A549 (cell line): ENCODE measurements at regions not wholly inside any gene's neighbourhood (a gene's known extent, or its start where the extent isn't known, plus 50 kb on each side); places are given as distances from the start of the nearest gene placed in this dataset.

Source experiments
- CEBPB ChIP-seq, 2 experiments: fragments of >200 bp in 1 of 2; sonication (Bioruptor Twin) in 1 of 2; formaldehyde crosslinking in 1 of 2; IDR thresholded peaks; 2 replicates each; pipeline ENCODE4 v1.6.1; 2012 to 2016
- CHD2 ChIP-seq: fragments of 150-350 bp; IDR thresholded peaks from 2 replicates; pipeline ENCODE4 v1.6.1; 2014; ENCODE audit warnings: low read length; ENCODE audit not compliant: partially characterized antibody
- EHMT2 ChIP-seq: fragments of 200-600 bp; sonication (generic); IDR thresholded peaks from 2 replicates; pipeline ENCODE4 v1.6.1; 2016; ENCODE audit warnings: antibody characterized with exemption, low read depth, mild to moderate bottlenecking, moderate library complexity
- EP300 ChIP-seq, 2 experiments: fragments of >200 bp; sonication (Bioruptor Twin); formaldehyde crosslinking; IDR thresholded peaks; 2 replicates in 1 of 2; 3 replicates in 1 of 2; pipeline ENCODE4 v1.6.1; 2016 to 2017
- NPAS2 ChIP-seq: fragments of 250-450 bp; sonication (Bioruptor Pico); IDR thresholded peaks from 2 replicates; pipeline ENCODE4 v1.8.0; 2022; ENCODE audit warnings: mild to moderate bottlenecking, moderate library complexity, borderline replicate concordance
- POLR2A ChIP-seq: IDR thresholded peaks from 2 replicates; pipeline ENCODE4 v1.6.1; 2012; ENCODE audit warnings: mild to moderate bottlenecking, low read length
- POLR2AphosphoS2 ChIP-seq: conservative IDR thresholded peaks from 2 replicates; pipeline ENCODE4 v1.6.1; 2012; ENCODE audit warnings: low read length, improper control_type of control experiment, inconsistent platforms
- RAD21 ChIP-seq, 2 experiments: fragments of >200 bp in 1 of 2; sonication (Bioruptor Twin) in 1 of 2; formaldehyde crosslinking in 1 of 2; IDR thresholded peaks in 1 of 2; conservative IDR thresholded peaks in 1 of 2; 2 replicates in 1 of 2; 3 replicates in 1 of 2; pipeline ENCODE4 v1.6.1; 2012 to 2018; ENCODE audit warnings: inconsistent platforms in 1 of 2
- RNF2 ChIP-seq: fragments of 200-600 bp; sonication (generic); IDR thresholded peaks from 2 replicates; pipeline ENCODE4 v1.6.1; 2016; ENCODE audit warnings: low read depth, mild to moderate bottlenecking, antibody characterized with exemption, moderate library complexity, borderline replicate concordance
- TF ChIP-seq, protein P1 (sequence below): fragments of >200 bp; sonication (Bioruptor Twin); formaldehyde crosslinking; IDR thresholded peaks from 3 replicates; pipeline ENCODE4 v1.5.1; 2016
- TF ChIP-seq, protein P2 (sequence below): fragments of 450-650 bp; IDR thresholded peaks from 2 replicates; pipeline ENCODE4 v1.6.1; 2014; ENCODE audit warnings: antibody characterized with exemption
- TF ChIP-seq, protein P3 (sequence below): fragments of 150-350 bp; IDR thresholded peaks from 2 replicates; pipeline ENCODE4 v1.6.1; 2014; ENCODE audit warnings: low read depth, mild to moderate bottlenecking, low read length

DNA sequence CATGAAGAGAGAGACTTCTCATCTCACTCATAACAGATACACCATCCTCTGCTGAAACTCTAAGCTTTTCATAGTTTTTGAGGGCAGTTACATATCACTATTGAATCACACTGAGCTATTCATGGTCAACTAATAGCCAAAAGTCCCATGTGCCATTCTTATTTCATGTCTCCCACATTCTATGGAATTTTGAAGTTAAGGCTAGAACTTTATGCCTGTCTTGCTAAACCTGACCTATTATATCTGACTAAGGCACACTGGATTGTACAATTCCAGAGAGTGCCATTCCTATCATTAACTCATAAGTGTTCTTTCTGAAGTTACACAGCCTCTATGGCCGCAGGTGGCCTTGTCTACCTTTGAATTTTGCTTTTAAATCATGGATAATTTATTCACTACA, 254.3 kb downstream of the PTPRC start:
- TF ChIP-seq, protein P1, sequence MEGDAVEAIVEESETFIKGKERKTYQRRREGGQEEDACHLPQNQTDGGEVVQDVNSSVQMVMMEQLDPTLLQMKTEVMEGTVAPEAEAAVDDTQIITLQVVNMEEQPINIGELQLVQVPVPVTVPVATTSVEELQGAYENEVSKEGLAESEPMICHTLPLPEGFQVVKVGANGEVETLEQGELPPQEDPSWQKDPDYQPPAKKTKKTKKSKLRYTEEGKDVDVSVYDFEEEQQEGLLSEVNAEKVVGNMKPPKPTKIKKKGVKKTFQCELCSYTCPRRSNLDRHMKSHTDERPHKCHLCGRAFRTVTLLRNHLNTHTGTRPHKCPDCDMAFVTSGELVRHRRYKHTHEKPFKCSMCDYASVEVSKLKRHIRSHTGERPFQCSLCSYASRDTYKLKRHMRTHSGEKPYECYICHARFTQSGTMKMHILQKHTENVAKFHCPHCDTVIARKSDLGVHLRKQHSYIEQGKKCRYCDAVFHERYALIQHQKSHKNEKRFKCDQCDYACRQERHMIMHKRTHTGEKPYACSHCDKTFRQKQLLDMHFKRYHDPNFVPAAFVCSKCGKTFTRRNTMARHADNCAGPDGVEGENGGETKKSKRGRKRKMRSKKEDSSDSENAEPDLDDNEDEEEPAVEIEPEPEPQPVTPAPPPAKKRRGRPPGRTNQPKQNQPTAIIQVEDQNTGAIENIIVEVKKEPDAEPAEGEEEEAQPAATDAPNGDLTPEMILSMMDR, result no peak
- TF ChIP-seq EHMT2 (no peak), EP300 (IDR thresholded peaks at IDR 0.05) (no peak), NPAS2 (CRISPR knock-in tag) (no peak), POLR2A (no peak), CHD2 (no peak), POLR2AphosphoS2 (no peak), CEBPB (IDR thresholded peaks at IDR 0.05) (no peak), RAD21 (conservative IDR thresholded peaks at IDR 0.05 in 1 of 2, IDR thresholded peaks at IDR 0.05 in 1 of 2) (no peak), RNF2 (no peak)
- TF ChIP-seq, protein P2, sequence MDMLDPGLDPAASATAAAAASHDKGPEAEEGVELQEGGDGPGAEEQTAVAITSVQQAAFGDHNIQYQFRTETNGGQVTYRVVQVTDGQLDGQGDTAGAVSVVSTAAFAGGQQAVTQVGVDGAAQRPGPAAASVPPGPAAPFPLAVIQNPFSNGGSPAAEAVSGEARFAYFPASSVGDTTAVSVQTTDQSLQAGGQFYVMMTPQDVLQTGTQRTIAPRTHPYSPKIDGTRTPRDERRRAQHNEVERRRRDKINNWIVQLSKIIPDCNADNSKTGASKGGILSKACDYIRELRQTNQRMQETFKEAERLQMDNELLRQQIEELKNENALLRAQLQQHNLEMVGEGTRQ, result no peak
- TF ChIP-seq, protein P3, sequence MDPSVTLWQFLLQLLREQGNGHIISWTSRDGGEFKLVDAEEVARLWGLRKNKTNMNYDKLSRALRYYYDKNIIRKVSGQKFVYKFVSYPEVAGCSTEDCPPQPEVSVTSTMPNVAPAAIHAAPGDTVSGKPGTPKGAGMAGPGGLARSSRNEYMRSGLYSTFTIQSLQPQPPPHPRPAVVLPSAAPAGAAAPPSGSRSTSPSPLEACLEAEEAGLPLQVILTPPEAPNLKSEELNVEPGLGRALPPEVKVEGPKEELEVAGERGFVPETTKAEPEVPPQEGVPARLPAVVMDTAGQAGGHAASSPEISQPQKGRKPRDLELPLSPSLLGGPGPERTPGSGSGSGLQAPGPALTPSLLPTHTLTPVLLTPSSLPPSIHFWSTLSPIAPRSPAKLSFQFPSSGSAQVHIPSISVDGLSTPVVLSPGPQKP, result no peak
